AML-193 (cell line): ENCODE measurements at regions not wholly inside any gene's neighbourhood (a gene's known extent, or its start where the extent isn't known, plus 50 kb on each side); places are given as distances from the start of the nearest gene placed in this dataset.

Source experiments
- DNase-seq, 2 experiments: peaks; one replicate each; lab custom pipeline; 2025; lab: John Stamatoyannopoulos, UW

DNA sequence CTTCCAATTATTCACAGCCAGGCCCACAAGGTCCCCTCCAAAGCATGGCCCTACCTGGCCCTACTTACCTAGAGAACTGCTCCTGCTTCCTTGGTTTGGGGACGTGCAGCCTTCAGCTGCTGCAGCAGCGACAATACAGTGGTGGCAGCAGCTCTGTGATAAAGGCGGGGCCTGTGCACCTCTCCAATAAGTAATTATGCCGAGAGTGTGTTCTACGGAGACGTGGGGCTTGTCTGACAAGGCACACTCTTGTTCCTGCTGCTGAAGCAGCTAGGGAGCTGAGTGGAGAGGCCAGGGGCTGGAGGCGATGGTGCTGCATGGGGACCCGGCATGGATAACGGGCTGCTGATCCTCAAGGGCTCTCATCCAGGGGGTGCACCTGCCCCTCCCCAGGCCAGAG lies 98.0 kb upstream of the THY1 start:
- DNase-seq, result no peak

GRCh38 chr11:119520400-119520799 lies 97.4 kb upstream of the THY1 start:
- no peak for DNase-seq

- DNase-seq, result no peak
These were observed 96.8 kb upstream of the THY1 start for GRCh38 chr11:119519796-119520195.

- no peak for DNase-seq
These were observed 96.1 kb upstream of the THY1 start for GRCh38 chr11:119518746-119519730.

GRCh38 chr11:119515771-119516400 lies 92.9 kb upstream of the THY1 start:
- DNase-seq, result no peak

GRCh38 chr11:119513806-119514170 lies 90.8 kb upstream of the THY1 start:
- DNase-seq, result no peak

- DNase-seq, result no peak
These were observed 90.3 kb upstream of the THY1 start for GRCh38 chr11:119513131-119513805.

DNA sequence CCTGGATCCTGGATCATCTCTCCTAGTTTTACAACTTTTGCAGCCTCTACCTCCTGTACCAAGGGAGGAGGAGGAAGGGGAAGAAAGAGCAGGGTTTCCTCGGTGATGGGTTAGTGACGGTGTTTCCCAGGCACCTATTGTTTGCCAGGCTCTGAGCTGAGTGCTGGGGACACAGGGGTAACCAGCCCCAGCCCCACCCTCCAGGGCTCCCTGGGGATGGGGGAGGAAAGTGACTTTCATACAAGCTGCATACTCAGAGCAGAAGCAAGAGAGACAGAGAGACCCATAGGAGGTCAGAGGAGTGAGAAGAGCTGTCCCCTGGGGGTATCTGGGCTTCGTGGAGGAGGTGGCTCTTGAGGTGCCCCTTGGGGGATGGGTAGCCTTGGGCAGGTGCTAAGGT lies 89.4 kb upstream of the THY1 start:
- no peak for DNase-seq

GRCh38 chr11:119511614-119512306 lies 88.8 kb upstream of the THY1 start:
- DNase-seq, result no peak

- DNase-seq, result peak in 1 of 2 experiments; percentile 4
These were observed 87.0 kb upstream of the THY1 start for GRCh38 chr11:119509969-119510401.

DNA sequence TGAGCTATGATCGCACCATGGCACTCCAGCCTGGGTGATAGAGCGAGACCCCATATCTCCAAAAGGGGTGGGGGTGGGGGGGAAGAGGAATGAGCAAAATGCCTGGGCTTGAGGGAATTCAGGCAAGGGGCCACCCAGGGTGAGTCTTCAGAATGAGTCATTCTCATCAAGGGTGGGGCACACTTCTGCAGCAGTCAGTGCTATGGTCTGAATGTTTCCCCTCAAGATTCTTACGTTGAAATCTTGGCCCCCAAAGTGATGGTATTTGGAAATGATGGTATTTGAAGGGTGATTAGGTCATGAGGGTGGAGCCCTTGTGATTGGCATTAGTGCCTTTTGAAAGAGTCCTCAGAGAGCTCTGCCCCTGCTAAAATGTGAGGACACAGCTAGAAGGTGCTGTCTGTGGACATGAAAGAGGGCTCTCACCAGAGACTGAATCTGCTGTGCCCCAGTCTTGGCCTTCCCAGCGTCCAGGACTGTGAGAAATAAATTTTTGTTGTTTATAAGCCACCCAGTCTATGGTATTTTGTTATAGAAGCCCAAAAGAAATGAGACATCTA lies 86.4 kb upstream of the THY1 start:
- DNase-seq, result no peak

- DNase-seq, result no peak
These were observed 83.5 kb upstream of the THY1 start for GRCh38 chr11:119506436-119506835.

- DNase-seq, result no peak
These were observed 82.9 kb upstream of the THY1 start for GRCh38 chr11:119505861-119506260.

DNA sequence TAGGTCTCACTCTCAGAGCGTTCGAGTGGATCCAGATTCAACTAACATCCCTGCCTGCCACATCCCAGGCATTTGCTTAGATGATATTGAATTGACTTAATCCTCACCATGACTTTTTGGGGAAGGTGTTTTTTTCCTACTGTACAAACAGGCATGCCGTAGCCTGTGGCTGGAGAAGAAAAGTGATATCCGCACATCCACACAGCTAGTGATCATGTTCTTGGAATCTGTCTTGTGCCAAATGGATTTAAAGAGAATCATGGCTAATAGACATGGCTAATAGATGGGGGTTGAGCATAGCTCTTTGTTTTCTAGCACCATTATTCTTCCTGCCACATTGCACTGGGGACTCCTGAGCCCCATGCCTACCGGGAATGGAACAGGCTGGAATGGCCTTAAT lies 82.1 kb upstream of the THY1 start:
- DNase-seq, result no peak

GRCh38 chr11:119504371-119504770 lies 81.4 kb upstream of the THY1 start:
- no peak for DNase-seq

- DNase-seq, result no peak
These were observed 78.9 kb upstream of the THY1 start for GRCh38 chr11:119501777-119502405.

DNA sequence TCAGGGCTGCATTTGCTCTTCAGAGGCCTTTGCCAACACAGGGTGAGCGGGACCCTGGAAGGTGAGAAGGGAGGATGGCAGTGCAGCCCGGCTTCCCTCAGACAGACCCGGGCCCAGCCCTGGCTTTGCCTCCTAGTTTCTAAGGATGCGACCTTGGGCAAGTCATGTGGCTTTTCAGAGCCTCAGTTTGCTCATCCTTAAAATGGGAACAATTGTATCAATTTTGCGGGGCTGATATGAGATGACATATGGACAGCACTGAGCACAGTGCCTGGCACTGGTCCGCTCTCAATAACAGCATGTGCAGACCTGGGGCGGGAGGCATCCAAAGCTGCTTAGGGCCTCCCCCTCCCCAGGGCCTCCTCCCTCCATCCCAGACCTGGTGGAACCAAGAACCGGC lies 74.7 kb upstream of the THY1 start:
- no peak for DNase-seq

DNA sequence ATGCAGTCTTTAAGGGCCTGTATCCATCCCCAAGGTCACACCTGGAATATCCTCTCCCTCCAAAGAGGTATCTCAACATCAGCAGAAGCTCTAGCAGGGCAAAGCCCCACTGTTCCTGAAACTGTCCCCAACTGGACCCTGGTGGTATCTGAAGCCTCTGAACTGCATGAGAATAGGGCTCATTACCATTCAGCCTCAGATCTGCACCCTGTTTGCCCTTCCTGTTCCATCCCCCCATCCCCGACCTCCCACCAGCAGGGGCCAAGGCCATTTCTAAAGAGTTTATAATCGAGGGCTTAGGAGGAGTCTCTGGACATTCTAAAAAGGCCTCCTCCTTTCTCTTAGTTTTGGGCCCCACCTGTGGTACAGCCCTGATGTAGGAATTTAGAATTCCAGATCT lies 74.0 kb upstream of the THY1 start:
- no peak for DNase-seq

GRCh38 chr11:119496469-119496868 lies 73.5 kb upstream of the THY1 start:
- no peak for DNase-seq

GRCh38 chr11:119493712-119494111 lies 70.7 kb upstream of the THY1 start:
- DNase-seq, result no peak

DNA sequence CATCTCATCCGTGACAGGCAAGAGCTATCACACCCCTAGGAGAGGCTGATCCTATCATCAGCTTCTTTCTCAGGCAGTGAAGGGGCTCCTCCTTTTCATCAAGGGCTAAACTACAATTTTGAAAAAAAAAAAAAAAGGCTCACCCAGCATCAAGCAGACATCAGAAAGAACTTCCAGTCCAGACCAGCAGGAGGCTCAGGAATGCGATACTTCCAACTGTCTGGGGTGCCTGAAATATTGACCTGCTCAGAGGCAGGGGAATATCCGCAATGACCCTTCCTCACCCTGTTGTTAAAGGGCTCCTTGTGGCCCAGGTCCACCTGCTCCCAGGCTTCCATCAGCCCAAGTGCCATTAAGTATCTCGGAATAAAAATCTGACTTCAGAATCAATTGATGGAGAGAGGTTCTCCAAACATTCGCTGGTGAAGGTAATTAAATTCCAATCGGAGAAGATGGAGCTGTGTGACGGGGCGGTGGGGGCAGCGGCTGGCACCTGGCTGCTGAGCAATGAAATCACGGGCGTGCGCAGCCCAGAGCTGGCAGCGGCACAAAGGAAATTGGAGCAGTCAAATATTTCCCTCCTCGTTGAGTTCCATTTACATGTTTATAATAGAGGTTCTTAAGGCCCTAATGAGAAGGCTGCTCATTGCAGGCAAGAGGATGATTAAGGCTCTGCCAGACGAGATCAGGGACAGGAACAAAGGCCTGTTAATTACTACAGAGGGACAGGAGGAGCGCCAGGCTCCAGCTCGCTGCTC lies 69.0 kb upstream of the THY1 start:
- DNase-seq, result peak in 1 of 2 experiments; percentile 14
